GM21723 (cell line): ENCODE measurements at regions not wholly inside any gene's neighbourhood (a gene's known extent, or its start where the extent isn't known, plus 50 kb on each side); places are given as distances from the start of the nearest gene placed in this dataset.

Experiments
- ATAC-seq: cut with Tn5 transposase; IDR thresholded peaks from one replicate; pipeline ENCODE4 v1.9.1; 2021; ENCODE audit warnings: mild to moderate bottlenecking, moderate library complexity; ENCODE audit not compliant: unreplicated experiment

- no peak for ATAC-seq
Measured at GRCh38 chr10:36256948-36257356, 614.9 kb upstream of the FZD8 start.

- no peak for ATAC-seq
Measured at GRCh38 chr10:36256166-36256565, 614.1 kb upstream of the FZD8 start.

- no peak for ATAC-seq
Measured at GRCh38 chr10:36254199-36254598, 612.1 kb upstream of the FZD8 start.

- no peak for ATAC-seq
Measured at GRCh38 chr10:36253731-36254130, 611.6 kb upstream of the FZD8 start.

GRCh38 chr10:36251068-36251467 lies 609.0 kb upstream of the FZD8 start:
- ATAC-seq = no peak

GRCh38 chr10:36248304-36248981 lies 606.3 kb upstream of the FZD8 start:
- no peak for ATAC-seq

- ATAC-seq = no peak
Measured at GRCh38 chr10:36247478-36247877, 605.4 kb upstream of the FZD8 start.

- ATAC-seq = no peak
Measured at GRCh38 chr10:36236931-36237330, 594.8 kb upstream of the FZD8 start.

- no peak for ATAC-seq
Measured at GRCh38 chr10:36236341-36236740, 594.2 kb upstream of the FZD8 start.

GRCh38 chr10:36232935-36233334 lies 590.8 kb upstream of the FZD8 start:
- ATAC-seq = no peak

- no peak for ATAC-seq
Measured at GRCh38 chr10:36224431-36224985, 582.4 kb upstream of the FZD8 start.

- no peak for ATAC-seq
Measured at GRCh38 chr10:36221101-36221500, 579.0 kb upstream of the FZD8 start.

- ATAC-seq = no peak
Measured at GRCh38 chr10:36220151-36220550, 578.1 kb upstream of the FZD8 start.

- ATAC-seq = no peak
Measured at GRCh38 chr10:36211856-36212255, 569.8 kb upstream of the FZD8 start.

GRCh38 chr10:36209480-36209879 lies 567.4 kb upstream of the FZD8 start:
- no peak for ATAC-seq

GRCh38 chr10:36202881-36203280 lies 560.8 kb upstream of the FZD8 start:
- ATAC-seq = no peak

- ATAC-seq = no peak
Measured at GRCh38 chr10:36200577-36200976, 558.5 kb upstream of the FZD8 start.

- ATAC-seq = no peak
Measured at GRCh38 chr10:36198322-36198721, 556.2 kb upstream of the FZD8 start.

- no peak for ATAC-seq
Measured at GRCh38 chr10:36195364-36195763, 553.3 kb upstream of the FZD8 start.

- no peak for ATAC-seq
Measured at GRCh38 chr10:36194276-36194675, 552.2 kb upstream of the FZD8 start.

GRCh38 chr10:36191009-36191408 lies 548.9 kb upstream of the FZD8 start:
- no peak for ATAC-seq

- no peak for ATAC-seq
Measured at GRCh38 chr10:36188461-36188860, 546.4 kb upstream of the FZD8 start.

- ATAC-seq = no peak
Measured at GRCh38 chr10:36188080-36188453, 546.0 kb upstream of the FZD8 start.
